HepG2 (cell line): ENCODE measurements at regions not wholly inside any gene's neighbourhood (a gene's known extent, or its start where the extent isn't known, plus 50 kb on each side); places are given as distances from the start of the nearest gene placed in this dataset.

Source experiments
- ATAC-seq: fragments of 200-7000 bp; cut with Tn5 transposase; 3 replicates; pipeline ENCODE4 v1.9.1; 2020; ENCODE audit warnings: mild to moderate bottlenecking, moderate library complexity
- BruUV-seq: library from RNA; stranded (reverse); fragments of 400-500 nt; replicated peaks from 2 replicates; lab custom pipeline; 2021; lab: Mats Ljungman, UMichigan
- CTCF ChIA-PET: fragments of 300-600 bp; formaldehyde crosslinking; extraction: SDS; loops from one replicate; lab custom pipeline; 2021; ENCODE audit warnings: low total read pairs, inconsistent platforms, low intra/inter-chr PET ratio; lab: Yijun Ruan, JAX
- POLR2A ChIA-PET: fragments of 350-600 bp; sonication (Branson Sonifier 250); formaldehyde crosslinking; loops from one replicate; lab custom pipeline; 2020; ENCODE audit warnings: antibody characterized with exemption, inconsistent platforms; lab: Yijun Ruan, JAX
- DNase-seq: peaks from one replicate; pipeline ENCODE4 v3.0.0-alpha.2; 2015; ENCODE audit warnings: low spot score
- FAIRE-seq: peaks from 3 replicates; lab custom pipeline; 2011; peaks lifted over from hg19 to GRCh38; lab: Jason Lieb, UNC
- H2AFZ ChIP-seq: one replicate; pipeline ENCODE4 v1.6.1; 2011; ENCODE audit warnings: low read length, inconsistent platforms
- H3K27ac ChIP-seq: fragments of 300-600 bp; 3 replicates; pipeline ENCODE4 v1.8.0; 2011; ENCODE audit warnings: mixed run types, mild to moderate bottlenecking, mixed read lengths, low read length, inconsistent platforms; ENCODE audit not compliant: insufficient read depth; ENCODE audit errors: extremely low read length
- H3K27me3 ChIP-seq, 2 experiments: fragments of 200-600 bp in 1 of 2; 2 replicates in 1 of 2; 3 replicates in 1 of 2; pipeline versions ENCODE4 v1.6.0 to v1.8.0; 2011; ENCODE audit warnings: low read length in 2 of 2, mild to moderate bottlenecking in 2 of 2, moderate library complexity in 2 of 2, inconsistent platforms in 1 of 2; ENCODE audit not compliant: insufficient read depth in 2 of 2, control insufficient read depth in 1 of 2
- H3K36me3 ChIP-seq, 2 experiments: fragments of 200-600 bp in 1 of 2; replicated peaks in 1 of 2; 2 replicates in 1 of 2; 3 replicates in 1 of 2; pipeline versions ENCODE4 v1.5.1 to v1.8.0; 2011; ENCODE audit warnings: low read length in 2 of 2, inconsistent platforms in 1 of 2; ENCODE audit not compliant: insufficient read depth in 2 of 2, control insufficient read depth in 1 of 2
- H3K4me1 ChIP-seq: 2 replicates; pipeline ENCODE4 v1.5.1; 2012; ENCODE audit warnings: low read length, inconsistent platforms; ENCODE audit not compliant: insufficient read depth
- H3K4me2 ChIP-seq: 2 replicates; pipeline ENCODE4 v1.6.0; 2011; ENCODE audit warnings: low read depth, low read length, inconsistent platforms
- H3K4me3 ChIP-seq, 3 experiments: fragments of 200-600 bp in 1 of 3; sonication (generic), shearing (Covaris generic) in 1 of 3; replicated peaks in 1 of 3; 2 replicates each; pipeline ENCODE4 v1.5.1; 2011 to 2016; ENCODE audit warnings: low read length in 3 of 3, inconsistent platforms in 2 of 3, low read depth in 2 of 3, mild to moderate bottlenecking in 2 of 3, control low read depth in 1 of 3, mixed read lengths in 1 of 3; ENCODE audit not compliant: insufficient read depth in 1 of 3
- H3K79me2 ChIP-seq: one replicate; pipeline ENCODE4 v1.6.1; 2011; ENCODE audit warnings: low read length, inconsistent platforms; ENCODE audit not compliant: insufficient read depth
- H3K9ac ChIP-seq: 2 replicates; pipeline ENCODE4 v1.6.0; 2011; ENCODE audit warnings: mild to moderate bottlenecking, low read depth, low read length, inconsistent platforms; ENCODE audit not compliant: insufficient read depth
- H3K9me3 ChIP-seq: 2 replicates; pipeline ENCODE4 v1.5.1; 2012; ENCODE audit warnings: mild to moderate bottlenecking, low read length
- H4K20me1 ChIP-seq: 2 replicates; pipeline ENCODE4 v1.6.0; 2011; ENCODE audit warnings: inconsistent platforms, mild to moderate bottlenecking, low read length, moderate library complexity; ENCODE audit not compliant: insufficient read depth
- AGO2 ChIP-seq: fragments of 200-400 bp; formaldehyde crosslinking; optimal IDR thresholded peaks from 2 replicates; pipeline ENCODE3; 2017; ENCODE audit warnings: mild to moderate bottlenecking, low read depth, low read length, moderate library complexity
- CENPT ChIP-seq: sonication (generic); formaldehyde crosslinking; IDR thresholded peaks from 2 replicates; pipeline ENCODE4 v1.8.0; 2022; ENCODE audit warnings: low read depth, mild to moderate bottlenecking, moderate library complexity, missing genetic modification reagents
- EZH2 ChIP-seq: conservative IDR thresholded peaks from 2 replicates; pipeline ENCODE4 v1.6.1; 2012; ENCODE audit warnings: mild to moderate bottlenecking, low read depth, low read length, moderate library complexity
- HMGA1 ChIP-seq: sonication (generic); formaldehyde crosslinking; conservative IDR thresholded peaks from 2 replicates; pipeline ENCODE4 v1.4.0; 2020; ENCODE audit warnings: missing genetic modification reagents
- MXI1 ChIP-seq: IDR thresholded peaks from 3 replicates; pipeline ENCODE4 v1.6.1; 2012; ENCODE audit warnings: low read depth, low read length, inconsistent platforms, borderline replicate concordance
- NONO ChIP-seq, 2 experiments: fragments of 450-650 bp in 1 of 2; sonication (generic) in 1 of 2; formaldehyde crosslinking in 1 of 2; IDR thresholded peaks in 1 of 2; conservative IDR thresholded peaks in 1 of 2; 2 replicates each; pipeline versions ENCODE4 v1.6.1 to v1.8.0; 2017 to 2022; ENCODE audit warnings: mild to moderate bottlenecking in 1 of 2, missing genetic modification reagents in 1 of 2, moderate library complexity in 1 of 2
- RAD21 ChIP-seq: fragments of 450-650 bp; formaldehyde crosslinking; IDR thresholded peaks from 2 replicates; pipeline ENCODE4 v1.5.0; 2020; ENCODE audit warnings: mild to moderate bottlenecking
- ZNF143 ChIP-seq: sonication (generic); formaldehyde crosslinking; IDR thresholded peaks from 2 replicates; pipeline ENCODE4 v1.4.0; 2020; ENCODE audit warnings: missing genetic modification reagents
- ZNF296 ChIP-seq: sonication (generic); formaldehyde crosslinking; conservative IDR thresholded peaks from 2 replicates; pipeline ENCODE4 v1.5.0; 2020; ENCODE audit warnings: mild to moderate bottlenecking, missing genetic modification reagents
- ZNF646 ChIP-seq: sonication (generic); formaldehyde crosslinking; IDR thresholded peaks from 2 replicates; pipeline ENCODE4 v1.9.0; 2021; ENCODE audit warnings: mild to moderate bottlenecking, missing genetic modification reagents
- ZNF772 ChIP-seq: sonication (generic); formaldehyde crosslinking; IDR thresholded peaks from 2 replicates; pipeline ENCODE4 v1.5.0; 2020; ENCODE audit warnings: mild to moderate bottlenecking, missing genetic modification reagents
- ZNF776 ChIP-seq: sonication (generic); formaldehyde crosslinking; IDR thresholded peaks from 2 replicates; pipeline ENCODE4 v1.4.0; 2020; ENCODE audit warnings: mild to moderate bottlenecking, missing genetic modification reagents
- WGBS: methylation state at CpG from one replicate; pipeline ENCODE4 v1.1.6; 2017; ENCODE audit warnings: low lambda C conversion rate; 5-methylcytosine and 5-hydroxymethylcytosine counted together
- in situ Hi-C: cut with HindIII; loops from 2 replicates; pipeline ENCODE4 v1.10.0; 2017; ENCODE audit warnings: low pct_unique_long_range_greater_than_20kb; ENCODE audit not compliant: extremely low pct_ligation_motif_present
- intact Hi-C: fragments of 100-400 bp; cut with micrococcal nuclease; formaldehyde crosslinking; loops from one replicate; pipeline ENCODE4 v1.10.0; 2022; ENCODE audit not compliant: unreplicated experiment

DNA sequence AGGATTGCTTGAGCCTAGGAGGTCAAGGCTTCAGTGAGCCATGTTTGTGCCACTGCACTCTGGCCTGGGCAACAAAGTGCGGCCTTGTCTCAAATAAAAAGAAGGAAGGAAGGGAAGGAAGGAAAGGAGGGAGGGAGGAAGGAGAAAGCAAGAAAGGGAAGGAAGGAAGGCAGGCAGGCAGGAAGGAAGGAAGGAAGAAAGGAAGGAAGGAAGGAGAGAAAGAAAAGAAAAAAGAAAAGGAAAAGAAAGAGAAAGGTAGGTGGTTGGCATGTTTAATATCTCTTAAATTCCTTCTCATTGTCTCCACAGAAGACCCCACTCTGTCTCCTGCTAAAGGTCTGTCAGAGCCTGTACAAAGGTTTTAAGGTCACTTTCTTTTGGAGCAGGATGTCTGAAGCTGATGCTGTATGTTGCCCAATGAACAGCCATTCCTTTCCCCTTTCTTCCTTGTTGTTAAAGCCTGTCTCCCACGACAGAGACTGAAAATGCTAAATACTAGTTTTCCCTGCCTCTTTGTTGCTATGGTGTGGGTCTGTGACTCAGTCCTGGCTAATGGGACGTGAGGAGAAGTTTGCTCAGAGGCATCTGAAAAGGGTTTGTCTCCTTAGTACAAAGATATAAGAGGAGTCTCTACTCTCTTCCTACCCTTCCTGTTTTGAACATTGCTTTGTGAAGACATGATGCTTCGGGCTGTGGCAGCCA lies 213.3 kb downstream of the PCSK1 start:
- no peaks in the 10 kb centered on the region for H3K27me3 ChIP-seq
- in situ Hi-C loops: no loop called here
- H3K9ac ChIP-seq: no peak overlapping the region
- H3K79me2 ChIP-seq: no peaks in the 10 kb centered on the region
- H3K9me3 ChIP-seq: no peaks in the 10 kb centered on the region
- no peak overlapping the region for H2AFZ ChIP-seq
- DNase-seq (no peak), ATAC-seq (no peak), FAIRE-seq (no peak)
- WGBS: 89% methylated on average over 4 of the region's 4 CpGs
- no peak overlapping the region for H3K27ac ChIP-seq
- ChIA-PET POLR2A (no interaction called here), CTCF (no interaction called here)
- no peaks in the 10 kb centered on the region for H4K20me1 ChIP-seq
- no peaks in the 10 kb centered on the region for H3K36me3 ChIP-seq
- peaks cover 13% of the 10 kb centered on the region for H3K4me1 ChIP-seq
- no TSS peak for BruUV-seq
- intact Hi-C loops: no loop called here
- H3K4me3 ChIP-seq: no peak overlapping the region
- H3K4me2 ChIP-seq: no peak overlapping the region
- TF ChIP-seq ZNF772 (CRISPR knock-in tag) (no peak), ZNF296 (CRISPR knock-in tag) (no peak), MXI1 (no peak), NONO (IDR thresholded peaks at IDR 0.05) (0 out of 2 replicates have a peak, but pooled peaks have one; percentile 43), NONO (CRISPR knock-in tag; conservative IDR thresholded peaks at IDR 0.05) (no peak), ZNF776 (CRISPR knock-in tag) (no peak)

DNA sequence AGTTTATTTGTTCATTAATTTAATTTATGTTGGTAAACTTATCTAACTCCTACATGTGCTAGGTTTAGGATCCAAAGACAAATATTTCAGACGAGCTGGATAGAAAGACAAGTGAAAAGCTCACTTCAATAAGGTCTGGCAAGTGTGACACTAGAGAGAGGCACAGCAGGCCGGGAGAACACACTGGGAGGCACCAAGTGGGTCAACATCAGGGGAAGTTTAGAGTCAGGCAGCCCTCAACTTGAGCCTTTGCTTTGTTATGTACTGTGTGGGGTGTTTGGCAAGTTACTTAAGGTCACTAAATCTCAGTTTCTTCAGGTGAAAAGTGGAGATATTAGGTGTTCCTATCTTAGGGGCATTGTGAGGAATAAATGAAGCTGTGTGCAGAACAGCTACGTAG lies 214.4 kb downstream of the PCSK1 start:
- DNase-seq (no peak), FAIRE-seq (no peak), ATAC-seq (no peak)
- intact Hi-C loops: no loop called here
- no peak overlapping the region for H3K9ac ChIP-seq
- H2AFZ ChIP-seq: no peak overlapping the region
- no peaks in the 10 kb centered on the region for H4K20me1 ChIP-seq
- H3K27ac ChIP-seq: no peak overlapping the region
- H3K4me3 ChIP-seq: no peak overlapping the region
- no TSS peak for BruUV-seq
- in situ Hi-C loops: no loop called here
- H3K4me2 ChIP-seq: no peak overlapping the region
- H3K4me1 ChIP-seq: peaks cover 21% of the 10 kb centered on the region
- H3K36me3 ChIP-seq: no peaks in the 10 kb centered on the region
- POLR2A ChIA-PET: no interaction called here
- 91% methylated on average over 3 of the region's 3 CpGs for whole genome bisulfite sequencing
- CTCF ChIA-PET: no interaction called here
- H3K79me2 ChIP-seq: no peaks in the 10 kb centered on the region
- H3K9me3 ChIP-seq: no peaks in the 10 kb centered on the region
- no peaks in the 10 kb centered on the region for H3K27me3 ChIP-seq
- TF ChIP-seq AGO2 (no peak), EZH2 (no peak), RAD21 (CRISPR knock-in tag) (no peak), ZNF646 (CRISPR knock-in tag) (no peak), CENPT (CRISPR knock-in tag) (no peak), HMGA1 (CRISPR knock-in tag) (no peak), ZNF143 (CRISPR knock-in tag) (no peak)
